Stimulated activated CD4-positive, alpha-beta T cell treated with anti-CD3 and anti-CD28 coated beads, Interleukin-1b, Interleukin-23, amount 100 ng/mL, for 4 hours (primary cell): ENCODE measurements at regions not wholly inside any gene's neighbourhood (a gene's known extent, or its start where the extent isn't known, plus 50 kb on each side); places are given as distances from the start of the nearest gene placed in this dataset.
"Not testable (repeated sequence)": the region's sequence is repeated elsewhere in the genome, so short reads cannot be mapped to it uniquely, and the experiment has no call there.

Experiments used
- DNase-seq, 2 donors: peaks; one replicate each; pipeline ENCODE4 v3.0.0-alpha.2; 2020; ENCODE audit warnings: low read depth in 2 of 2

- no peak for DNase-seq
Observed at GRCh38 chr3:139113993-139114375, 69.3 kb upstream of the PRR23C start.

- DNase-seq, result not testable (repeated sequence)
Observed at GRCh38 chr3:139116631-139117030, 71.9 kb upstream of the PRR23C start.

- DNase-seq, result no peak
Observed at GRCh38 chr3:139117136-139117675, 72.5 kb upstream of the PRR23C start.

- no peak for DNase-seq
Observed at GRCh38 chr3:139117883-139118760, 73.4 kb upstream of the PRR23C start.

GRCh38 chr3:139118835-139119234, 74.1 kb upstream of the PRR23C start:
- no peak for DNase-seq

GRCh38 chr3:139119331-139120025, 74.8 kb upstream of the PRR23C start:
- no peak for DNase-seq

GRCh38 chr3:139120086-139121056, 75.7 kb upstream of the PRR23C start:
- DNase-seq, result no peak

GRCh38 chr3:139121513-139122220, 77.0 kb upstream of the PRR23C start:
- DNase-seq, result no peak

- no peak for DNase-seq
Observed at GRCh38 chr3:139122221-139122581, 77.5 kb upstream of the PRR23C start.

- DNase-seq, result no peak
Observed at GRCh38 chr3:139122612-139123011, 77.9 kb upstream of the PRR23C start.

GRCh38 chr3:139123377-139124095, 78.8 kb upstream of the PRR23C start:
- no peak for DNase-seq

GRCh38 chr3:139124197-139124596, 79.5 kb upstream of the PRR23C start:
- no peak for DNase-seq

GRCh38 chr3:139127101-139127500, 82.4 kb upstream of the PRR23C start:
- no peak for DNase-seq

GRCh38 chr3:139127629-139128028, 82.9 kb upstream of the PRR23C start:
- DNase-seq, result not testable (repeated sequence)

- DNase-seq, result no peak
Observed at GRCh38 chr3:139128803-139129202, 84.1 kb upstream of the PRR23C start.

- no peak for DNase-seq
Observed at GRCh38 chr3:139129892-139130291, 85.2 kb upstream of the PRR23C start.

GRCh38 chr3:139130390-139131140, 85.9 kb upstream of the PRR23C start:
- DNase-seq, result no peak

GRCh38 chr3:139131951-139132350, 87.3 kb upstream of the PRR23C start:
- no peak for DNase-seq

- no peak for DNase-seq
Observed at GRCh38 chr3:139132976-139133375, 88.3 kb upstream of the PRR23C start.
